ENCODE measurements at regions not wholly inside any gene's neighbourhood (a gene's known extent, or its start where the extent isn't known, plus 50 kb on each side); places are given as distances from the start of the nearest gene placed in this dataset.
A peak's percentile ranks its signal among the peaks of the same experiment; 100 is the strongest.
"Not testable (repeated sequence)": the region's sequence is repeated elsewhere in the genome, so short reads cannot be mapped to it uniquely, and the experiment has no call there.

DNA sequence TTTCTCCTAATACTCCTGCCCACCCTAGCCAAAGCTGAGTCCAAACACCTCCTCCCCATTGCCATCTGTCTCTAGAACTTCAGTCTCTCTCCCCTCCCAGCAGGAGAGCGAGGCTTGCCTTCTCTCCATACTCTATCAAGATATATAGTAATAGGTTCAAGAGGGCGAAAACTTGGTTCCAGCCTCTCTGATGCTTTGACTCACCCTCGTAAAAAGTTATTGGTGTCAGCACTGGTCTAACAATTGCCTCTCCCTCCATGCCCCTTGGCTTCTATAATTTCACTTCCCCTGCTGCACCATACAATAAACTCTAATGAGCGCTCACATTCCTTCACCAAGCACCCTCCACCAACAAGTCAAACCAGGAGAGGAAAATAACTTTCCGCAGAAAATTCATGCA lies 797.3 kb downstream of the BCL11A start:
- no peak for DNase-seq

DNA sequence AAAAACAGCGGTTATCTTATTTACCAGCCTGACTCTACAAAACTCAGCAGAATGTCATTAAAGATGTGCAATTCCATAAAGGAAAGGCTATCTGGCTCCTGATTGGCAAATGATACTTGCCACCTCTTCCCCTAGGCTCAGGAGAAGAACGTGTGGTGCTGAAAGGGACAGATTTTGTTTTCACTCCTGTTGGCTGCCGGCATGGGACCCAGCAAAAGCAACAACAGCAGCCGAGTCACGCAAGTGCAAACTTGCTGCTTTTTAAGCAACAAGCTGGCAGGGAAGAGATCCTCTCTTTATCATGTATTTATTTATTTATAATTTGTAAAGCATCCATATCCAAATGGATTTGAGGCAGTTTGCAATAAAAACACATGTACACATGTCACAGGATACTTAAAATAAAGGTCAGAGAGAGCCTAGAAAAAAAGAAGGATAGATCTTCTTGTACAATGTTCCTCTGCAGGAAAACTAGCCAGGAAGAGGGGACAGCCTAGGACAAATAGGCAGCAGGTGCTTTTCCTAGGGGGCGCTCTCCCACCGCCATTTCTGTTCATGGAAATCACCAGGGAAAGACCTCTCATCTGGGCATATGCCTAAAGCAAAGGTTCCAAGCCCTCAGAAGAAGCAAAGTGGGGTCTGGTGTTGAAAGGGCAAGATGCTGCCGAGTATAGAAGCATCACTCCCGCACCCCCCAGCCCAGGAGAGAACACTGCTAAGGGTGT lies 799.3 kb downstream of the BCL11A start:
- no peak for DNase-seq

DNA sequence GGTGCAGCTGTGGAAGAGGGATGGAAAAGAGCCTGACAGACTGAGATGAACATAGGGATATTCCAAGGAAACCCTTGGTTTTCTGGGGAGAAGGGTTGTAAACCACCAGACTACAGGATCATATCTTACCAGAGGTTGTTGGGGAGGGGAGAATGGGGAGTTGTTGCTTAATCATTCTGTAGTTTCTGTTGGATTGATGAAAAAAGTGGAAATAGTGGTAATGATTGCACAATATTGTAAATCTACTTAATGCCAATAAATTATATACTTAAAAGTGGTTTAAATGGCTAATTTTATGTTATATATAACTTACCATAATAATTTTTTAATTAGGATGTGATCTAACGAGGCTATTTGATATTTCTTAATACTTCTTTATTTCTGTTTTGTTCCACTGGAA lies 800.9 kb downstream of the BCL11A start:
- DNase-seq = no peak

DNA sequence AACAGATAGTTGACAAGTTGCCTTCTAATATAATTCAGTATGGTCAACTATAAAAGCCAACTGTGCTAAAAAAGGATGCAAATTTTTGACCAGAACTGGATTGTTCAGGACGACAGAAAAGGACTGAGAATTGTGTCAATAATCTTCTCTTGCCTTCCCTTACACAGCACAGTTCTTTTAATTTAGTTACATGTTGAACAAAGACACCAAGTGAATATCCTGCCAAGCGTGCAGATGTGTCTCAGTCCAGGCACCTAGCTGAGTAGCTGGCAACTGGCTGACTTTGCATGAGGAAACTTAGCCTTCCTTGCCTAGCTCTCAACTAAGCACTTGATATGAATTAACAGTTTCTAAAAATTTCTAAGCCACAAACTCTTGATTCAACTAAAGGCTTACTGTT lies 801.4 kb downstream of the BCL11A start:
- DNase-seq = no peak

DNA sequence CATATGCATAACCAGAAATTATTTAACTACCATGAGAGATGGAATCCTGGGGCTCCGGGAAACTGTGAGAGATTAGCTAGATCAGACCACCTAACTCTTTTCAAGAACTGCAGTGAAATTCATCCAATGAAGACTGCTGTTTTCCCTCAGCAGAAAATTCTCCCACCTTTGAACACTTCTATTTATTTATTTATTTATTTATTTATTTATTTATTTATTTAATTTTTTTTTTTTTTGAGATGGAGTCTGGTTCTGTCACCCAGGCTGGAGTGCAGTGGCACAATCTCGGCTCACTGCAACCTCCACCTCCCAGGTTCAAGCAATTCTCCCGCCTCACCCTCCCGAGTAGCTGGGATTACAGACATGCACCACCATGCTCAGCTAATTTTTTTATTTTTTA lies 802.2 kb downstream of the BCL11A start:
- DNase-seq = not testable (repeated sequence)

DNA sequence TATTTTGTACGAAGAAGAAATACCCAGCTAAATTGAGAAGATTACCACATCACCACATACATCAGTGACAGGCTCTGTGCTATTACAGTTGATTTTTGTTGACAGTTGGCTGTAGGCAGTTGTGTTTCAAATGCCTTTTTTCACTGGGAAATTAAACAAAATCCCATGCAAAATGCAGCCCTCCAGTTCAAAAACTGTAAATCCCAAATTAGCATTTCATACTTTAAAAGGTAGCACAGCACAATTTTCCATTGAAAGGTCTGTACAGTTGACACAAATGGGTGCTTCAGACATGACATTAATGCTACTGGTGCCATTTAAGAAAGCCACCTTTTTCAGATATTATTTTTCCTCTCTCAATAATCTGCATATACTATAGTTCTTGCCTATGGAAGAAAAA lies 807.2 kb downstream of the BCL11A start:
- DNase-seq = no peak

DNA sequence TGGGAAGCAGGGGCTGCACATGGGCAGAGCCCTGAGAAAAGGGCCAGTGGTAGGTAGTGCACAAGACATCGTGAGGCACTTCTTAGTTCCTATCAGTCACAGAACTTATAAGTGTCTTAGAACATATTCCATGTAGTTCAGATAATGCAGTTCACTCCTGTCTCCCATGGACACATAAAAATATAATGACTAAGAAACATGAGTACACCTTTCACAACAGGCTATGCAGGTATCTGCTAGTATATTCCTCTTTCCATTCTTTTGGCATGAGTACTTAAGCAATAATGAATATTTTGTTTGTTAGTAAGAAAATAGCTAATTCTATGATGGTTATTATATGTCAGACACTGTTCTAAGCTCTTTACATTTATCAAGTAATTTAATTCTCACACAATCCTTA lies 808.4 kb downstream of the BCL11A start:
- no peak for DNase-seq

DNA sequence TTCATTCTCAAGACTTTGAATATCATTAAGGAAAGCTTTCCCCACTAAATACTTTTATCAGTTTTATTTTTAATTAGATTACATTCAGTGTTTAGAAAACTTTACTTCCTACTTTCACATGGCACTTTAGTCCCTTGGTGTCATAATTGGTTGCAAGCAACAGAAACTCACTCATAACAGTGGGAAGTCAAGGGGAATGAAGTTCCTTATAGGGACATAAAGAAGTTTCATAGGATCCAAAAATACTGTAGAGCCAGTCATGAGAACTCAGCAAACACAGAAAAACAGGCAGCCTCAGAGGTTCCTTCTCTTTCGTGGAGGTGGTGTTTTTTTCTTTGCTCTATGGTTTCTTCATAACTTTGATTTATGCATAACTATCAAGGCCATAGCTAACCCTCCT lies 809.0 kb downstream of the BCL11A start:
- DNase-seq = no peak

DNA sequence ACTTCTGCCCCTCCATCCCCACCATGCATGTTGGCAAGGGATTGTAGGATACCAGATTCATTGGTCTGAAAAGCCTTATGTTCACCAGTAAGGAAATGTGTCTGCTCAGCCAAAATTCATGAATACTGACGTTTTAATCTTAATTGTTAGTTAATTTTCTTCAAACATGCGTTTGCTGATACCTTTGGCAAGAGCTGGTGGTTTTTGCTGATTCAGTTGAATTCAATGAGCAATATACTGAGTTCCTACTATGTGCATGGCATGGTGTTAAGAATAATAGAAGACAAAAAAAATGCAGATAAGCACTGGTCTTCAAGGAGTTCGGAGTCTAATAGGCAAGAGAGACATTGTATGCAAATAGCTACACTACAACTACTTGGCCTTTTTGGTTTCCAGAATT lies 811.6 kb downstream of the BCL11A start:
- DNase-seq = no peak

DNA sequence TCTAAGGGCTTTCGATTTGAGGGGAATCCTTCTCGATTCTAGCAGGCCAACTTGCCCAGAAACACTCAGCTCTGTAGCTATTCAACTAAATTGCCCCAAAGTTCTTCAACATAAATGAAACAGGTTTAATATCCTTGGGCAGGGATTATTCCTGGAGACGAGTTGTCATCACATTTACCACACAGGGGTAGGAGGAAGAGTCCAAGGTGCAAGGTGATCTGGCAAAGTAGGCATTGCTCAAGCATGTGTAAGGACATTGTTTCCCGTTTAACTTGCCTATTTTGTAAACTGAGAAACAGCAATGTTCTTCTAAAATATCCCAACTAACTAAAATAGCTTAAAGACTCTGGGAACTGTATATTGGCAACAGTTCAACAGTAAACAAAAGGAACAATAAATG lies 814.3 kb downstream of the BCL11A start:
- DNase-seq = no peak

DNA sequence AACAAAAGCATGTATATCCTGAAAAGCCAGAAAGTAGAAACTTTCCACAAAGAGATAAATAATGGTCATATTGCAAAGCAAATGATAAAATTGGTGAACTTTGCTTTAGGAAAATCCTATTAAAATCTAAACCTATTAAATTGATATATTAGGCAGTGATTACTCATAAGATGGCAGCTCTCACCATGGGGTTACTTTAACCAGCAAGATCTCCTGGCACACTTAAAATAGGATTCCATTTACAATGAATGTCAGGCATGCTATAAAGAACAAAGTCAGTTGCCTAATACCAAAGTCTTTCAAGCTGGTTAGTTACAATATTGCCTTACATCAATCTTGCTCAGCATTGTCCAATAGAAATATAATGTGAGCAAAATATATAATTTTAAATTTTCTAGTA lies 816.2 kb downstream of the BCL11A start:
- DNase-seq = no peak

DNA sequence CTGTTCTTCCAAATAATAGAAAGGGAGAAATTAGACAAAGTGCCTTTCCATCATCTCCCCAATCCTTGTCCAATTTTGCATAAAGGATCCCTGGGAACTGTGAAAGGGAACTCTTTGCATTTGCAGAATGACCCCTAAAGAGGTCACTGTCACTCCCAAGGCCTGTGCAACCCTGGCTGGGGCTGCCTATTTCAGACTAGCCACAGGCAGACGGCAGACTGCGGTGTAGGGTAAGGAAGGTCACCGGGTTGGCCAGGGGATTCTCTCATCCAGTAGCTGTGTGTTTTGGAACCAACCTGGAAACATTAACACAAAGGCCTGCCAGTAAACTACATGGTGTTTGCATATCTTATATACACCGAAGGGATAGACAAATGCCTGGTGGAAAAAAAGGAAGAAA lies 818.7 kb downstream of the BCL11A start:
- no peak for DNase-seq

DNA sequence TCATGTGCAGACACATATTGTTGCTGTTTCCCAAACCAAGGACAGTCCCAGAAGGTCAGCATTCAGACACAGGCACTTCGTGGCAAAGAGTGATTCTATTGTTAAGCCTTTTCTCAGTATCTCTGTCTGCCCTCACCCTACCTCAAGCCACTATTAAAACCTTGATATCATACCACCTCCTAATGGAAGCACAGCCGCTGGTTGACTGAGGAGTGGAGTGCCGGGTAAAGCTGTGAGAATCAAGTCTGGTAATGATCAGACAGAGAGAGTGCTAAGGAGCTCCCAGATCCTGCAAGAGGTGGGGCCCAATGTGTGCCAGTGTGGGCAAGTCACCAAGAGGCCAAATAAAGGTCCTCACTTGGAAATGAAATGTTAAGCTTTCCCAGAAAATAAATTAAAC lies 819.5 kb downstream of the BCL11A start:
- DNase-seq = peak; percentile 33

DNA sequence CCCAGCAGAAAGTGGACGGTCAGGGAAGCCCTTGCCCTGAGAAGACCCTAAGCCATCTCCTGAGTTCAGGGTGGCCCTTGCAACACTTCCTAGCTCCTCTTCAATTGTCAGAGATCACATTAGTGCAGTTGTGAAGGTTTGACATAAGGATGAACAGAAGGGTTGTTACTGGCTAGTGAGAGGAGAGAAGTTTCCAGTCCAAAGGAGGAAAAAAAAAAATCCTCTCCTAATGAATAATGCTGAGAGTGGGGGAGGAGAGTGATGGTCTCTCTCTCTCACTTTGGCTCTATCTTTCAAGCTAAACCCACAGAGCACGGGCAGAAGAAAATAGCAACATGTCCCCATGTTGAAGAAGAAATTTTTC lies 819.9 kb downstream of the BCL11A start:
- no peak for DNase-seq

DNA sequence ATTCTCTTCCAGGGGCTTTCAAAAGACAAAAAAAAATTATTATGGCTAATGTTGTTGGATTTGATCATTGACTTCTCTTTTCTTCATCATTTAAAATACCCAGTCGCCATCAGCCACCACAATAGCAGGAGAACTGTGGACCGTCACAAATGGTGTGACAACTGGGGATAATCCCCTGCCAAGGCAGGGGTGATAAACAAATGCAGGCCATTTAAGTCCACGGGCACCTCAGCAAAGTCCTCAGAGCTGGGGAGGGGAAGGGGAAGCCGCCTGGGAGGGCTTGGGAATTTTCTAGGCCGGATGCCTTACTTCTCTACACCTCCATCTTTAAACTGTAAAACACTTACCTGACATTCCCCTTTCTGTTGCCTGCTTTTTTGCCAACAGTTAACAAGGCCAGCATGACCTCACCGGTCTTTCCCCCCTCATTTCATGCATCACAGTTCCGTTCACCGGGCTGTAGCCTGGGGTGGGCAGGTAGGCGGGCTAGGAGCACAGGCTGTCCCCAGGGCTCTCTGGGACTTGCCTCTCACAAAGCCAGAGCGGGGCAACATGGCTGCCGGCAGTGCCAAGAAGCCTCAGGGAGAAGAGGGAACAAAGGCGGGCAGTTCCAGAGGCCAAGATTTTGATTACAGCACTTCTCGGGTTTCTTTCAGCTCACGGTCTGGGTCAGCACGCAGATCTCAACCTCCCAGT lies 820.4 kb downstream of the BCL11A start:
- no peak for DNase-seq

DNA sequence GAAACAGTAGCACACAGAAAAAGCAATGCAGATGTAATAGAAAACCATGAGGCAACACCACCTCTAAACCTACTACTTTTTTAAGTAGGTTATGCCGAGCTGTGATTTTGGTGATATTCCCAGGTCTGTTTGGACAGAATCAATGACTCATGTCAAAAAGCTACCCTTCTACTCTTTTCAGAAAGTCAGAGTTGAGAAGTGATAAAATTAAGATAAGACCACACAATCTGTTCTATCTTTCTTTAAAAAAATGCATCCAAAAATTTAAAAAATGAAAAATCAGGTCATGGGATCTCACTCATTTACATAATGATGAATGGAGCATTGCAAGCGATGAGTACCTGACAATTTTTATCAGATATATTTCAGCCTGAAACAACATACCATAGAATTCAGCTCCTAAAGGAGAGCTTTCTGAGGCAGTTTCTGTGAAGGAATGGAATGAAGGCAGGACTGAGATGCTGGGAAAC lies 826.3 kb downstream of the BCL11A start:
- no peak for DNase-seq

DNA sequence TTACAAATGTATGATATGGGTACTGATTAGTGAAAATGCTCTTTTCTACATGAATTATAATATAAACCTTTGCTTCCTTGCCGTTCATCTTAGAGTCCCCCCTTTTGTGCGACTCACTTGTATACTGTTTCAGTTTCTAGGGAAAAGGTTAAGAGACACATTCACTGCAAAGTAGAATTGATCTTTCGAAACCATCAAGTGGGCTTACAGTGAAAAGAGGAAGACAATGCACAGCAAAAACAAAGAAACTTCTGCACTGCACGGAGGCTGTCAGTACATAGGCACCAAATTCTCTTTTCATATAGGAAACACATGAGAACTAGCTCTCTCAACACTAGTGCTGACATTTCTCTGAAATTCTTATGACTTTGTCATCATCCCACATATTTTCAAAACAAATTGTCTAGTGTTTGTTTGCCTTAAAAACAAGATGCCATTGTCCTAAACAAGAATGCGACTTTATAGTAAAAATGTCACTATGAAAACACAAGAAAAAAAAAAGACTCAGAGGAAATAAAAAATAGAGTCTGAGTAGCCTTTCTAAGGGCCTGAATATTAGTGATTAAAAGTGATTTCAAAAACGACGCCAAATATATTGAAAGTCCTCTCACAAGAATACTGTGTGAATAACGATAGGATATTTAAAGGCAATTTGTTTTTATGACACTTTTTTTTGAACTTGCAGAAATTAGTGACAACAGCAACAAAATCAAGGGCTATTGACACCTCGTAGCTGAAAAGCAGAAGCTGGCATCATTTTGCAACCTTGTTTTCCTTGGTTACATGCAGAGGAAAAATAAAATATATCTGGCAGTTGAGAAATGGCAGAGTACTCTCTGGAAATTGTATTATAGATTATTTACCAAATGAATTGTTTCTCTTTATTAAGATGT lies 827.0 kb downstream of the BCL11A start:
- no peak for DNase-seq

DNA sequence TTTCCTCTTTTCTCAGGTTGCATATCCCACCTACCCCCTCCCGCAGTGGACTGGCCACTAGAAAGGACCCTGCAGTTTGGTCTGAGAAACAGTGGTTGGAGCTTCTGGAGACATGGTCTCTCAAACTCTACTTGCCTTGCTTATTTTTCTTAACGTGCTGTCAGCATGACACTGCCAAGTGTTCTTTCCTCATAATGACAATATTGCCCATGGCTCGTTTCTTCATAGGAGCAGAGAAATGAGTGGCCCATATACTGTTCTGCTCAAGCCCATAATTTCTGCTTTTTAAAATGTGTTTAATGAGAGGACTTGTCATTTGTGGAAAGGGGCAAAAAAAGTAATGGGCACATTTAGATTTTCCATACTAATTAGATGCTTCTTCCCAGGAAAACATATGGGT lies 828.7 kb downstream of the BCL11A start:
- DNase-seq = no peak

DNA sequence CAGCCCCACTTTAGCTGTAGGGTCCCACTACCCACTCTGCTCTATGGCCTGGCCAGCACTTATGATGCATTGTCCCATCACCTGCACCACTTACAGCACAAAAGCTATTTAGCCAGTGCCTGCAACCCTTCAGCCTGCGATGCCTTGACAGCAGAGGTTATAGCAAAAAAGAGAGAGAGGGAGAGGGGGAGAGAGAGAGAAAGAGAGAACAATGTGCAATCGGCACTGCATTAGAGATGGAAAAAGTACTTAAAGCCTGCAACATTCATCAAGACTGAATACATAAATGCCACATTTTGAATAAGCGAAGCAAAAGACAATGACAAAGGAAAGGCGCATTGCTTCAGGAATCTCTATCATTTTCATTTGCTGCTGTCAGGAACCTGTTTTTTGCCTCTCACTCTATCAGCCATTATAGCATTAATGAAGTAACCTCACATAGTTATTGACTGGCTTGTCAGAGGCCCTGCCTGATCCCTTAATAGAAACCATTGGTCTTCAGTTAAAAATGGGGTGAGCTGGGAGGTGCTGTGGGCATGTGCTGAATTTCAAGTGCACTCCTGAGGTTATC lies 833.1 kb downstream of the BCL11A start:
- no peak for DNase-seq

DNA sequence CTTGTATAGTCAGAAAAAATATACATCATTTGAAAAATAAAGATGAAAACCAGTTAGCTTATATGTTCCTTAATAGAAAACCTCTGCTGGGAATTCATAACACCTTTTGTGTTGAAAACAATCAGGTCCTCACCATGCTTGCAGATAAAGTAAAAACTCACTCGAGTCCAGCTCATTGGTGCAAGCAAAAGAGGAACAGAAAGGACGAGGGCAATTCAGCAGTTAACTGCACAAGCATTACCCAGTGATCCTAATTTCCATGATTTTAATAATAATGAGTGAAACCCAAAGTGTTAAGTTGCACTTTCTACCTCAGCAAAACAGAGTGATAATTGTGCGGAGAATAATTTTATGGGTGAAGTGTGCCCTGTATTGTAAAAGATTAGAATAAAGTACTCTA lies 839.9 kb downstream of the BCL11A start:
- no peak for DNase-seq

DNA sequence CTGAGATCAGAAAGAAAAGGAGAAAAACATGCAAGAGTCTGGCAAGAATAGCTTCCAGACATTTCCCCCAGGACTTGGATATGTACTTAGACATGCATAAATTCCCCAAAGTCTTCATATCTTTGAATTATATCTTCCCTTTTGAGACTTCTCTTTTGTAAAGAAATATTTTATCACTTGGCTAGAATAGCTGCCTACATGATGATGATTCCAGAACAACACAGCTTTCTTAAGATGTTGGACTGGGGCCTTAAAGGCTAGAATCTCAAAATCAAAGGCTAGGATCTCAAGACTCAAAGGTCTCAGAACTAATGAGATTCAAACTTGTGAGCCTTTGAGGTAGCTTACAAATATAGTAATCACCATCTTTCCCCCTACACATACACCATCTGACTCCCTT lies 842.3 kb downstream of the BCL11A start:
- DNase-seq = no peak

DNA sequence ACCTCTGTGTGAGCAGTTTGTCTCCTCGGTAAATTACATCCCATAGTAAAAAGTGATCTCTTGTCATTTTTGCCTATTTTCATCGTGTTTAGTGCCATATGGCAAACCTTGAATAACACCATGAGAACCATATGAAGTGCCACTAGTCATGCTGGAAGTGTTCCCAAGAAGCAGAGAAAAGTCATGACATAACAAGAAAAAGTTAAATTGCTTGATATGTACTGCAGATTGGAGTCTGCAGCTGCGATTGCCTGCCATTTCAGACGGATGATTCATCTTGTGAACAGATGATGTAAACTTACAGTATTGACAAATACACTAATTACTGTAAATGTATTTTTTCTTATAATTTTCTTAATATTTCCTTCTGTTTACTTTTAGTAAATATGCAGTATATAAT lies 846.7 kb downstream of the BCL11A start:
- DNase-seq = no peak

DNA sequence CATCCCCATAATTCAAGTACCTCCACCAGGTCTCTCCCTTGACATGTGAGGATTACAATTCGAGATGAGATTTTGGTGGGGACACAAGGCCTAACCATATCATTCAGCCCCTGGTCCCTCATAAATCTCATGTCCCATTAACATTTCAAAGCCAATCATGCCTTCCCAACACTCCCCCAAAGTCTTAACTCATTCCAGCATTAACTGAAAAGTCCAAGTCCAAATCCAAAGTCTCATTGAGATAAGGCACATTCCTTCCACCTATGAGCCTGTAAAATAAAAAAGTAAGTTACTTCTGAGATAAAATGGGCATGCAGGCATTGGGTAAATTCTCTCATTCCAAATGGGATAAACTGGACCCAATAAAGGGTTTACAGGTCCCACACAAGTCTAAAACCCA lies 849.7 kb downstream of the BCL11A start:
- no peak for DNase-seq

DNA sequence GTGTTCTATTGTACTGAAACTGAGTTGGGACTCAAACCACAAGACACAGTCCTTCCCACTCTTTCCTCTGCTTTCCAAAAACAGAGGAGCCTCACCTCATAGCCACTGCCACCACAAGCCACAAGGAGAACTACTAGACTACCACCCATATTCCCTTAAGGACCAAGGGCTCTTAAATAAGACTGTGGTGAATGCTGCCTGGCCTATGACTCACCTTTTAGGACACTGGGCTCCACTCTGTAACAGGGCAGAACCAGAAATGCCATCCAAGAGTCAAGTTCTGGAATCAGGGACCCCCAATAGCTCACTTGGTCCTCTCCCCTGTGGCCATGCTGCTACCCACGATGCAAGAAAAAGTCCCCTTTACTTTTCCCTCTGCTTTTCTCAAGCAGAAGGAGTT lies 851.4 kb downstream of the BCL11A start:
- no peak for DNase-seq

Data from NCI-H510A treated with DMSO at 0.1 percent for 48 hours (cell line).